GM10248 (cell line): ENCODE measurements at regions not wholly inside any gene's neighbourhood (a gene's known extent, or its start where the extent isn't known, plus 50 kb on each side); places are given as distances from the start of the nearest gene placed in this dataset.
A peak's percentile ranks its signal among the peaks of the same experiment; 100 is the strongest.

Experiments used
- CTCF ChIA-PET: fragments of 300-600 bp; sonication (Branson Sonifier 250); formaldehyde crosslinking; extraction: SDS; loops from one replicate; lab custom pipeline; 2021; ENCODE audit warnings: antibody characterized with exemption; lab: Yijun Ruan, JAX
- POLR2A ChIA-PET: fragments of 350-650 bp; sonication (Branson Sonifier 250); formaldehyde crosslinking; extraction: SDS; loops from one replicate; lab custom pipeline; 2020; ENCODE audit warnings: antibody characterized with exemption; lab: Yijun Ruan, JAX
- DNase-seq: peaks from one replicate; pipeline ENCODE4 v3.0.0; 2012; ENCODE audit errors: extremely low spot score
- CTCF ChIP-seq: IDR thresholded peaks from 2 replicates; pipeline ENCODE4 v1.5.1; 2012; ENCODE audit warnings: mild to moderate bottlenecking, low read depth; ENCODE audit errors: extremely low read depth, missing control alignments, control extremely low read depth

GRCh38 chr14:45492876-45493275 lies 239.9 kb upstream of the MIS18BP1 start:
- CTCF ChIA-PET = no interaction called here
- DNase-seq = no peak
- TF ChIP-seq CTCF = no peak
- POLR2A ChIA-PET = no interaction called here

GRCh38 chr14:45491914-45492313 lies 238.9 kb upstream of the MIS18BP1 start:
- CTCF ChIA-PET = interaction anchor here (0.9 kb wide), 1 partner anchor 34 kb away, joined by 3 read pairs; no protein-coding TSS in a partner anchor
- DNase-seq = no peak
- no peak for TF ChIP-seq CTCF
- POLR2A ChIA-PET = no interaction called here

GRCh38 chr14:45486599-45486998 lies 233.6 kb upstream of the MIS18BP1 start:
- DNase-seq = no peak
- ChIA-PET CTCF (no interaction called here), POLR2A (no interaction called here)
- no peak for TF ChIP-seq CTCF

- DNase-seq = no peak
- CTCF ChIA-PET = no interaction called here
- POLR2A ChIA-PET = no interaction called here
- TF ChIP-seq CTCF = no peak
These were observed 214.0 kb upstream of the MIS18BP1 start for GRCh38 chr14:45467023-45467422.

- no peak for DNase-seq
- POLR2A ChIA-PET = no interaction called here
- TF ChIP-seq CTCF = no peak
- CTCF ChIA-PET = no interaction called here
These were observed 181.2 kb upstream of the MIS18BP1 start for GRCh38 chr14:45434221-45434620.

GRCh38 chr14:45426685-45427282 lies 173.8 kb upstream of the MIS18BP1 start:
- ChIA-PET CTCF (interaction anchor here (0.5 to 1.4 kb wide), 8 partner anchors 10 to 100 kb away, joined by 3 to 6 read pairs (median 3); no protein-coding TSS in a partner anchor), POLR2A (no interaction called here)
- TF ChIP-seq CTCF = peak; percentile 66
- peak; percentile 29 for DNase-seq
